ENCODE measurements at regions not wholly inside any gene's neighbourhood (a gene's known extent, or its start where the extent isn't known, plus 50 kb on each side); places are given as distances from the start of the nearest gene placed in this dataset.

DNA sequence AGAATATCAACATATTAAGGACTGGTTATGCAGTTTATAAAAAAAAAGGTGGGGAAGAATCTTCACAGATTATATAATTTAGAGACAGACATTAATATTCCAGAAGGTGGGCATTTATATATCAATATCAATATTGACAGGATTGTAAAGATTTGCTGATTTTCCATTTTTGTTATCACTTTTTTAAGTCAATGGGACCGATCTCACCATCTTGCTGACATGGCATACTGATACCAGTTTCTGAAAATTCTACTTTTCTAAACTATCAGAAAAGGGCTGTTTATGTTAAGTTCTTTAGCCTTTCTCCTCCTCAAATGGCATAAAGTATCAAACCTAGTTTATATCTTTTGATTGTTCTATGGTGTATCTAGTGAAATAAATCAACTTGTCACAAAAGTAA, 344.1 kb upstream of the SOX5 start:
- TF ChIP-seq SPI1 (IDR thresholded peaks at IDR 0.05; ENCODE audit: borderline replicate concordance, low read depth) (no peak), GABPA (IDR thresholded peaks at IDR 0.05; ENCODE audit: low read depth) (no peak), POLR2AphosphoS5 (IDR thresholded peaks at IDR 0.05; ENCODE audit: low read depth) (no peak), CTCF (IDR thresholded peaks at IDR 0.05; ENCODE audit: insufficient read depth, low read length) (no peak), REST (IDR thresholded peaks at IDR 0.05; ENCODE audit: insufficient replicate concordance, low read depth) (no peak)

GRCh38 chr12:24287963-24288362, 338.5 kb upstream of the SOX5 start:
- Histone ChIP-seq H3K27me3 (ENCODE audit: insufficient read depth, poor library complexity, severe bottlenecking) (no peaks in the 10 kb centered on the region), H3K4me3 (replicated peaks; ENCODE audit: insufficient read depth, low read length) (no peak overlapping the region), H3K27ac (replicated peaks) (no peak overlapping the region)
- no peak for DNase-seq (ENCODE audit: low read depth in 1 of 2, low spot score in 1 of 2)
- no peak for TF ChIP-seq REST (IDR thresholded peaks at IDR 0.05; ENCODE audit: insufficient replicate concordance, low read depth)
- no peak for TF ChIP-seq GABPA (IDR thresholded peaks at IDR 0.05; ENCODE audit: low read depth)
- TF ChIP-seq CTCF (IDR thresholded peaks at IDR 0.05; ENCODE audit: insufficient read depth, low read length): no peak
- TF ChIP-seq SPI1 (IDR thresholded peaks at IDR 0.05; ENCODE audit: borderline replicate concordance, low read depth): no peak
- no peak for TF ChIP-seq POLR2AphosphoS5 (IDR thresholded peaks at IDR 0.05; ENCODE audit: low read depth)

More for the DNA sequence above, 344.1 kb upstream of the SOX5 start:
- H3K27me3 ChIP-seq (ENCODE audit: insufficient read depth, poor library complexity, severe bottlenecking): no peaks in the 10 kb centered on the region
- H3K27ac ChIP-seq (replicated peaks): no peak overlapping the region
- no peak overlapping the region for H3K4me3 ChIP-seq (replicated peaks; ENCODE audit: insufficient read depth, low read length)
- DNase-seq (ENCODE audit: low read depth in 1 of 2, low spot score in 1 of 2): no peak

DNA sequence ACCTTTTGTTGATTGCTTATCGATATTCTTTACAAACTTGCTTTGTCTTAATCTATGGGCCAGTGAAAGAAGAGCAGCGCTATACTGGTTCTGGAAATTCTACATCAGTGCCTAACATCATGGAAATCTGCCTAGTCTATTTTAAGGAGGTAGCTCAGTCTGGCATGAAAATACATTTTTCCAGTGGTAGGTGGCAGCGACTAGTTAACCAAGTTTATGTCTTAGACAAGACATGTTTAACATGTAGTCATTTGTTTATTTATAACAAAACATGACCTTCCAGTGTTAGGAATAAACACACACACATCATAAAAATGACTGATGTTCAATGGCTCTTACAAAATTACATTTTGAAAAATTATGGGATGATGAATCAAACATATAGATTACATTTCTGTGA, 336.0 kb upstream of the SOX5 start:
- TF ChIP-seq CTCF (IDR thresholded peaks at IDR 0.05; ENCODE audit: insufficient read depth, low read length) (no peak), POLR2AphosphoS5 (IDR thresholded peaks at IDR 0.05; ENCODE audit: low read depth) (no peak), REST (IDR thresholded peaks at IDR 0.05; ENCODE audit: insufficient replicate concordance, low read depth) (no peak), SPI1 (IDR thresholded peaks at IDR 0.05; ENCODE audit: borderline replicate concordance, low read depth) (no peak), GABPA (IDR thresholded peaks at IDR 0.05; ENCODE audit: low read depth) (no peak)
- DNase-seq (ENCODE audit: low read depth in 1 of 2, low spot score in 1 of 2): no peak
- no peak overlapping the region for H3K27ac ChIP-seq (replicated peaks)

More for the DNA sequence above, 336.0 kb upstream of the SOX5 start:
- Histone ChIP-seq H3K27me3 (ENCODE audit: insufficient read depth, poor library complexity, severe bottlenecking) (no peaks in the 10 kb centered on the region), H3K4me3 (replicated peaks; ENCODE audit: insufficient read depth, low read length) (no peak overlapping the region)
